H9 (cell line): ENCODE measurements at regions not wholly inside any gene's neighbourhood (a gene's known extent, or its start where the extent isn't known, plus 50 kb on each side); places are given as distances from the start of the nearest gene placed in this dataset.

Experiments used
- DNase-seq: peaks from one replicate; pipeline ENCODE4 v3.0.0-alpha.2; 2017
- H2AFZ ChIP-seq: one replicate; pipeline ENCODE4 v1.6.1; 2013; ENCODE audit warnings: mild to moderate bottlenecking, low read length, control low read depth, moderate library complexity
- H2AK5ac ChIP-seq: 2 replicates; pipeline ENCODE4 v1.6.1; 2013; ENCODE audit warnings: low read length, control low read depth, mixed read lengths; ENCODE audit not compliant: insufficient read length
- H2BK120ac ChIP-seq: one replicate; pipeline ENCODE4 v1.6.1; 2013; ENCODE audit warnings: low read depth, mild to moderate bottlenecking, low read length, control low read depth, inconsistent platforms; ENCODE audit not compliant: poor library complexity, severe bottlenecking
- H2BK12ac ChIP-seq: 2 replicates; pipeline ENCODE4 v1.6.1; 2013; ENCODE audit warnings: low read length, control low read depth, mixed read lengths, low read depth; ENCODE audit not compliant: insufficient read length
- H2BK15ac ChIP-seq: 2 replicates; pipeline ENCODE4 v1.6.1; 2013; ENCODE audit warnings: low read depth, low read length, control low read depth
- H2BK20ac ChIP-seq: one replicate; pipeline ENCODE4 v1.6.1; 2013; ENCODE audit warnings: low read depth, mild to moderate bottlenecking, low read length, control low read depth, inconsistent platforms; ENCODE audit not compliant: poor library complexity, severe bottlenecking
- H2BK5ac ChIP-seq: 2 replicates; pipeline ENCODE4 v1.6.1; 2013; ENCODE audit warnings: low read length, control low read depth, mixed read lengths; ENCODE audit not compliant: insufficient read length
- H3K14ac ChIP-seq: 2 replicates; pipeline ENCODE4 v1.6.1; 2013; ENCODE audit warnings: low read length, control low read depth; ENCODE audit not compliant: insufficient read depth
- H3K18ac ChIP-seq: 2 replicates; pipeline ENCODE4 v1.6.1; 2013; ENCODE audit warnings: low read depth, mild to moderate bottlenecking, mixed read lengths, low read length, control low read depth; ENCODE audit not compliant: insufficient read length
- H3K23ac ChIP-seq: 2 replicates; pipeline ENCODE4 v1.6.1; 2013; ENCODE audit warnings: low read length, control low read depth, mixed read lengths, low read depth; ENCODE audit not compliant: insufficient read length
- H3K23me2 ChIP-seq: 2 replicates; pipeline ENCODE4 v1.6.1; 2013; ENCODE audit warnings: low read depth, mild to moderate bottlenecking, mixed read lengths, low read length, control low read depth; ENCODE audit not compliant: insufficient read length, poor library complexity, severe bottlenecking
- H3K27ac ChIP-seq: 2 replicates; pipeline ENCODE4 v1.5.1; 2013; ENCODE audit warnings: low read length, control low read depth, mixed read lengths, low read depth; ENCODE audit not compliant: insufficient read length
- H3K27me3 ChIP-seq: 2 replicates; pipeline ENCODE4 v1.6.1; 2013; ENCODE audit warnings: low read length, control low read depth, inconsistent platforms; ENCODE audit not compliant: insufficient read depth
- H3K4ac ChIP-seq: 2 replicates; pipeline ENCODE4 v1.6.1; 2013; ENCODE audit warnings: low read depth, mild to moderate bottlenecking, control low read depth, inconsistent platforms, low read length, moderate library complexity
- H3K4me1 ChIP-seq: 2 replicates; pipeline ENCODE4 v1.6.1; 2013; ENCODE audit warnings: low read length, control low read depth, inconsistent platforms; ENCODE audit not compliant: insufficient read depth
- H3K4me2 ChIP-seq: 2 replicates; pipeline ENCODE4 v1.6.1; 2013; ENCODE audit warnings: low read length, control low read depth, mixed read lengths; ENCODE audit not compliant: insufficient read length, insufficient read depth
- H3K56ac ChIP-seq: 2 replicates; pipeline ENCODE4 v1.6.1; 2013; ENCODE audit warnings: low read depth, mild to moderate bottlenecking, mixed read lengths, low read length, control low read depth; ENCODE audit not compliant: insufficient read length
- H3K79me1 ChIP-seq: 2 replicates; pipeline ENCODE4 v1.6.1; 2013; ENCODE audit warnings: low read depth, mild to moderate bottlenecking, moderate library complexity, low read length, control low read depth, inconsistent platforms; ENCODE audit not compliant: insufficient read depth, poor library complexity, severe bottlenecking
- H3K79me2 ChIP-seq: 2 replicates; pipeline ENCODE4 v1.6.1; 2013; ENCODE audit warnings: low read length, control low read depth, inconsistent platforms; ENCODE audit not compliant: insufficient read depth
- H3K9ac ChIP-seq: 2 replicates; pipeline ENCODE4 v1.6.1; 2013; ENCODE audit warnings: low read length, control low read depth, mixed read lengths; ENCODE audit not compliant: insufficient read length; ENCODE audit errors: extremely low read depth
- H3K9me3 ChIP-seq: one replicate; pipeline ENCODE4 v1.6.1; 2013; ENCODE audit warnings: low read depth, low read length, inconsistent platforms; ENCODE audit not compliant: control insufficient read depth
- H3T11ph ChIP-seq: one replicate; pipeline ENCODE4 v1.6.1; 2013; ENCODE audit warnings: mild to moderate bottlenecking, low read length, control low read depth, inconsistent platforms
- H4K20me1 ChIP-seq: one replicate; pipeline ENCODE4 v1.6.1; 2013; ENCODE audit not compliant: control insufficient read depth, insufficient read length, insufficient read depth
- H4K5ac ChIP-seq: 2 replicates; pipeline ENCODE4 v1.6.1; 2013; ENCODE audit warnings: low read depth, mild to moderate bottlenecking, mixed read lengths, low read length, control low read depth; ENCODE audit not compliant: insufficient read length
- H4K8ac ChIP-seq: replicated peaks from 2 replicates; pipeline ENCODE4 v1.6.1; 2013; ENCODE audit warnings: low read length, control low read depth, mixed read lengths, low read depth; ENCODE audit not compliant: insufficient read length
- H4K91ac ChIP-seq: 2 replicates; pipeline ENCODE4 v1.6.1; 2013; ENCODE audit warnings: low read depth, mild to moderate bottlenecking, moderate library complexity, mixed read lengths, low read length, control low read depth; ENCODE audit not compliant: insufficient read length
- H3K27ac Mint-ChIP-seq, 3 experiments: 2 replicates in 2 of 3; 3 replicates in 1 of 3; pipeline ENCODE4 v1.8.0; 2020 to 2021; ENCODE audit warnings: mixed read lengths in 3 of 3, mild to moderate bottlenecking in 1 of 3, moderate library complexity in 1 of 3
- H3K27me3 Mint-ChIP-seq: 2 replicates; pipeline ENCODE4 v1.8.0; 2021; ENCODE audit warnings: low read depth, mild to moderate bottlenecking, moderate library complexity, mixed read lengths
- H3K36me3 Mint-ChIP-seq, 3 experiments: 2 replicates in 2 of 3; 3 replicates in 1 of 3; pipeline ENCODE4 v1.8.0; 2020 to 2021; ENCODE audit warnings: low read depth in 3 of 3, mixed read lengths in 3 of 3; ENCODE audit not compliant: insufficient read depth in 1 of 3
- H3K4me1 Mint-ChIP-seq, 2 experiments: 2 replicates each; pipeline ENCODE4 v1.8.0; 2020; ENCODE audit warnings: mixed read lengths in 2 of 2
- H3K4me3 Mint-ChIP-seq, 2 experiments: 2 replicates in 1 of 2; 3 replicates in 1 of 2; pipeline ENCODE4 v1.8.0; 2020 to 2021; ENCODE audit warnings: mild to moderate bottlenecking in 2 of 2, mixed read lengths in 2 of 2, moderate library complexity in 1 of 2
- H3K9me3 Mint-ChIP-seq, 2 experiments: 2 replicates in 1 of 2; 3 replicates in 1 of 2; pipeline ENCODE4 v1.8.0; 2020; ENCODE audit warnings: mild to moderate bottlenecking in 2 of 2, mixed read lengths in 2 of 2, moderate library complexity in 1 of 2
- WGBS: extraction: QIAGEN DNeasy Blood & Tissue Kit; methylation state at CpG from one replicate; pipeline ENCODE4 v1.1.7; 2013; ENCODE audit warnings: missing lambda C conversion rate, low lambda C conversion rate, mixed read lengths; ENCODE audit not compliant: insufficient read length; ENCODE audit errors: extremely low coverage; 5-methylcytosine and 5-hydroxymethylcytosine counted together
- TF ChIP-seq, protein P1 (sequence below): fragments of 200-600 bp; sonication (generic); conservative IDR thresholded peaks from 3 replicates; pipeline ENCODE4 v1.8.0; 2021; ENCODE audit warnings: antibody characterized with exemption, mild to moderate bottlenecking

DNA sequence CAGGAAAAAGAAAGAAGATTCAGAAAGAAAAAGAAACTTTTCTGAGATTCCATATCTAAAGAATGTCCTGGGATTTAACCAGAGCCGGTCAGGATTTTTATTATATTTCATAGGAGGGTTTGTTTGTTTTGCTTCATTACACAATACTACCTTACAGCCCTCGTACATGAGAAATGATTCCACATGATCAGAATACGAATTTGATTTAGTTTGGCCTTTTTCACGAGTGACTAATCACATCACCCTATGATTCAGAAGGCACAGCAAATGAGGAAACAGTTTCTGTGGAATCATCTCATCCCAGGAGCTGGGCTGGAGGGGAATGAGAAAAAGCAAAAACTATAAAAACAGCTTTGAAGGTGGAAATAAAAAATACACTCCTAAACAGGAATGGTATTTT, 54.7 kb upstream of the VWC2 start:
- H3K23me2 ChIP-seq = no peaks in the 10 kb centered on the region
- no peaks in the 10 kb centered on the region for H3K27me3 ChIP-seq
- WGBS = no CpG with 5 or more reads among the region's 4 CpGs
- H2BK20ac ChIP-seq = no peak overlapping the region
- no peak overlapping the region for H2BK15ac ChIP-seq
- H3K79me2 ChIP-seq = no peaks in the 10 kb centered on the region
- DNase-seq = no peak
- no peak overlapping the region for H3K23ac ChIP-seq
- no peak overlapping the region for H4K5ac ChIP-seq
- Mint-ChIP-seq H3K9me3 (peaks cover 3 to 4% of the 10 kb centered on the region in 2 experiments; a peak in 2 of 5 replicates), H3K36me3 (peaks cover 0 to 6% (median 3%) of the 10 kb centered on the region in 3 experiments; a peak in 3 of 7 replicates), H3K27me3 (peaks cover 2% of the 10 kb centered on the region), H3K27ac (no peak overlapping the region), H3K4me3 (no peak overlapping the region), H3K4me1 (peaks cover 9% of the 10 kb centered on the region in 2 experiments)
- no peak overlapping the region for H2AK5ac ChIP-seq
- H3T11ph ChIP-seq = no peak overlapping the region
- H3K4me1 ChIP-seq = no peaks in the 10 kb centered on the region
- no peak overlapping the region for H3K9ac ChIP-seq
- no peak overlapping the region for H3K27ac ChIP-seq
- H3K4me2 ChIP-seq = no peak overlapping the region
- no peak overlapping the region for H3K18ac ChIP-seq
- no peak overlapping the region for H2AFZ ChIP-seq
- H4K91ac ChIP-seq = no peak overlapping the region
- H3K79me1 ChIP-seq = no peaks in the 10 kb centered on the region
- no peak overlapping the region for H4K8ac ChIP-seq
- H4K20me1 ChIP-seq = no peaks in the 10 kb centered on the region
- H3K4ac ChIP-seq = no peak overlapping the region
- no peak overlapping the region for H3K14ac ChIP-seq
- no peak overlapping the region for H3K56ac ChIP-seq
- H2BK5ac ChIP-seq = no peak overlapping the region
- TF ChIP-seq, protein P1, sequence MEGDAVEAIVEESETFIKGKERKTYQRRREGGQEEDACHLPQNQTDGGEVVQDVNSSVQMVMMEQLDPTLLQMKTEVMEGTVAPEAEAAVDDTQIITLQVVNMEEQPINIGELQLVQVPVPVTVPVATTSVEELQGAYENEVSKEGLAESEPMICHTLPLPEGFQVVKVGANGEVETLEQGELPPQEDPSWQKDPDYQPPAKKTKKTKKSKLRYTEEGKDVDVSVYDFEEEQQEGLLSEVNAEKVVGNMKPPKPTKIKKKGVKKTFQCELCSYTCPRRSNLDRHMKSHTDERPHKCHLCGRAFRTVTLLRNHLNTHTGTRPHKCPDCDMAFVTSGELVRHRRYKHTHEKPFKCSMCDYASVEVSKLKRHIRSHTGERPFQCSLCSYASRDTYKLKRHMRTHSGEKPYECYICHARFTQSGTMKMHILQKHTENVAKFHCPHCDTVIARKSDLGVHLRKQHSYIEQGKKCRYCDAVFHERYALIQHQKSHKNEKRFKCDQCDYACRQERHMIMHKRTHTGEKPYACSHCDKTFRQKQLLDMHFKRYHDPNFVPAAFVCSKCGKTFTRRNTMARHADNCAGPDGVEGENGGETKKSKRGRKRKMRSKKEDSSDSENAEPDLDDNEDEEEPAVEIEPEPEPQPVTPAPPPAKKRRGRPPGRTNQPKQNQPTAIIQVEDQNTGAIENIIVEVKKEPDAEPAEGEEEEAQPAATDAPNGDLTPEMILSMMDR = no peak
- no peak overlapping the region for H2BK12ac ChIP-seq
- H3K9me3 ChIP-seq = no peaks in the 10 kb centered on the region
- H2BK120ac ChIP-seq = no peak overlapping the region
